Panc1 (cell line): ENCODE measurements at regions not wholly inside any gene's neighbourhood (a gene's known extent, or its start where the extent isn't known, plus 50 kb on each side); places are given as distances from the start of the nearest gene placed in this dataset.

Experiments used
- ATAC-seq: fragments of 200-7000 bp; cut with Tn5 transposase; 2 replicates; pipeline ENCODE4 v1.9.1; 2020; ENCODE audit warnings: mild to moderate bottlenecking, moderate library complexity
- BruUV-seq: library from RNA; stranded (reverse); fragments of 400-500 nt; replicated peaks from 2 replicates; lab custom pipeline; 2021; lab: Mats Ljungman, UMichigan
- CTCF ChIA-PET: fragments of 300-600 bp; sonication (Branson Sonifier 250); formaldehyde crosslinking; loops from one replicate; lab custom pipeline; 2022; ENCODE audit warnings: antibody characterized with exemption; lab: Charles Lee
- POLR2A ChIA-PET: fragments of 300-600 bp; sonication (Branson Sonifier 250); formaldehyde crosslinking; loops from one replicate; lab custom pipeline; 2022; ENCODE audit warnings: antibody characterized with exemption; lab: Charles Lee
- DNase-seq: peaks from one replicate; pipeline ENCODE4 v3.0.0-alpha.2; 2010; ENCODE audit warnings: low read depth, low spot score
- H3K27ac ChIP-seq: 2 replicates; pipeline ENCODE4 v1.5.1; 2011; ENCODE audit warnings: mild to moderate bottlenecking, low read length, inconsistent platforms
- H3K27me3 ChIP-seq: fragments of 200-500 bp; sonication (Bioruptor generic); 2 replicates; pipeline ENCODE4 v1.6.0; 2014; ENCODE audit warnings: low read length, inconsistent platforms; ENCODE audit not compliant: control insufficient read depth, insufficient read depth
- H3K36me3 ChIP-seq: fragments of 200-500 bp; sonication (Bioruptor generic); 2 replicates; pipeline ENCODE4 v1.5.1; 2014; ENCODE audit warnings: inconsistent platforms, mild to moderate bottlenecking, low read length, moderate library complexity; ENCODE audit not compliant: control insufficient read depth, insufficient read depth
- H3K4me1 ChIP-seq: 2 replicates; pipeline ENCODE4 v1.5.1; 2011; ENCODE audit warnings: inconsistent platforms, mild to moderate bottlenecking, low read length, moderate library complexity; ENCODE audit not compliant: control insufficient read depth, insufficient read depth
- H3K4me3 ChIP-seq, 2 experiments: 2 replicates each; pipeline ENCODE4 v1.5.1; 2011 to 2012; ENCODE audit warnings: low read depth in 2 of 2, low read length in 2 of 2, mild to moderate bottlenecking in 2 of 2, inconsistent platforms in 1 of 2, moderate library complexity in 1 of 2
- H3K9me3 ChIP-seq: fragments of 200-500 bp; sonication (Bioruptor generic); 2 replicates; pipeline ENCODE4 v1.5.1; 2014; ENCODE audit warnings: low read depth, mild to moderate bottlenecking, inconsistent platforms, low read length, moderate library complexity; ENCODE audit not compliant: control insufficient read depth, insufficient read depth
- POLR2AphosphoS5 ChIP-seq: IDR thresholded peaks from 2 replicates; pipeline ENCODE4 v1.6.1; 2012; ENCODE audit warnings: mild to moderate bottlenecking, low read depth, low read length, moderate library complexity
- SIN3A ChIP-seq: IDR thresholded peaks from 2 replicates; pipeline ENCODE4 v1.6.1; 2012; ENCODE audit warnings: low read depth, mild to moderate bottlenecking, low read length, moderate library complexity, borderline replicate concordance; ENCODE audit not compliant: insufficient read depth
- TCF7L2 ChIP-seq: IDR thresholded peaks from 2 replicates; pipeline ENCODE4 v1.6.1; 2011; ENCODE audit warnings: mild to moderate bottlenecking, low read depth, low read length, inconsistent platforms
- in situ Hi-C: cut with HindIII; loops from 2 replicates; pipeline ENCODE4 v1.10.0; 2016; ENCODE audit warnings: low sequenced_read_pairs, low pct_unique_long_range_greater_than_20kb
- intact Hi-C: fragments of 100-400 bp; cut with micrococcal nuclease; formaldehyde crosslinking; loops from one replicate; pipeline ENCODE4 v1.10.0; 2022; ENCODE audit not compliant: unreplicated experiment
- TF ChIP-seq, protein P1 (sequence below): fragments of 450-650 bp; IDR thresholded peaks from 2 replicates; pipeline ENCODE4 v1.5.1; 2017; ENCODE audit warnings: mild to moderate bottlenecking
- TF ChIP-seq, protein P2 (sequence below), 2 experiments: IDR thresholded peaks; 2 replicates each; pipeline ENCODE4 v1.6.1; 2011 to 2012; ENCODE audit warnings: low read depth in 2 of 2, control low read depth in 1 of 2, low read length in 1 of 2, mild to moderate bottlenecking in 1 of 2, moderate library complexity in 1 of 2; ENCODE audit not compliant: insufficient read depth in 1 of 2

DNA sequence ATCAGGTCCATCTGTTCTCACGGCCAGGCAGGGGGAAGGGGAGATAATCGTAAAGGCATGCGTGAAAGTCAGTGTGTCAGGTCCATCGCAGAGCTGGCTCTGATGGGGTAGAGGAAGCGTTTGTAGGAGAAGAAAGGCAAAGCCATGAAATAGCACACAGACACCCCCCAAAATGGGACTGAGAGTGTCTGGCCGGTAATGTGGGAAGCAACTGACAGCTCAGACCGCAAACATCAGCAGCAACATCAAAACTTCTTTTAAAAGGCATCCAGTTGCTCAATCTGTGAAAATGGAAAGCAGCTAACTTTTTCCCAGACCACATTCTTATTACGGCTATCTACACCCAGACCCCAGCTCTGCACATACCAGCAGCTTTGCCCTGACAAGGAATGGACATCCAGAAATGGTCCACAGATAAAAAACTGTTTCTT, 232.6 kb downstream of the EN1 start:
- DNase-seq (no peak), ATAC-seq (no peak)
- H3K4me3 ChIP-seq = no peak overlapping the region
- no peak overlapping the region for H3K27ac ChIP-seq
- H3K36me3 ChIP-seq = no peaks in the 10 kb centered on the region
- H3K27me3 ChIP-seq = peaks cover 9% of the 10 kb centered on the region
- no TSS peak for BruUV-seq
- CTCF ChIA-PET = no interaction called here
- in situ Hi-C loops = no loop called here
- TF ChIP-seq, protein P1, sequence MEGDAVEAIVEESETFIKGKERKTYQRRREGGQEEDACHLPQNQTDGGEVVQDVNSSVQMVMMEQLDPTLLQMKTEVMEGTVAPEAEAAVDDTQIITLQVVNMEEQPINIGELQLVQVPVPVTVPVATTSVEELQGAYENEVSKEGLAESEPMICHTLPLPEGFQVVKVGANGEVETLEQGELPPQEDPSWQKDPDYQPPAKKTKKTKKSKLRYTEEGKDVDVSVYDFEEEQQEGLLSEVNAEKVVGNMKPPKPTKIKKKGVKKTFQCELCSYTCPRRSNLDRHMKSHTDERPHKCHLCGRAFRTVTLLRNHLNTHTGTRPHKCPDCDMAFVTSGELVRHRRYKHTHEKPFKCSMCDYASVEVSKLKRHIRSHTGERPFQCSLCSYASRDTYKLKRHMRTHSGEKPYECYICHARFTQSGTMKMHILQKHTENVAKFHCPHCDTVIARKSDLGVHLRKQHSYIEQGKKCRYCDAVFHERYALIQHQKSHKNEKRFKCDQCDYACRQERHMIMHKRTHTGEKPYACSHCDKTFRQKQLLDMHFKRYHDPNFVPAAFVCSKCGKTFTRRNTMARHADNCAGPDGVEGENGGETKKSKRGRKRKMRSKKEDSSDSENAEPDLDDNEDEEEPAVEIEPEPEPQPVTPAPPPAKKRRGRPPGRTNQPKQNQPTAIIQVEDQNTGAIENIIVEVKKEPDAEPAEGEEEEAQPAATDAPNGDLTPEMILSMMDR = no peak
- TF ChIP-seq SIN3A (no peak), TCF7L2 (no peak), POLR2AphosphoS5 (no peak)
- TF ChIP-seq, protein P2, sequence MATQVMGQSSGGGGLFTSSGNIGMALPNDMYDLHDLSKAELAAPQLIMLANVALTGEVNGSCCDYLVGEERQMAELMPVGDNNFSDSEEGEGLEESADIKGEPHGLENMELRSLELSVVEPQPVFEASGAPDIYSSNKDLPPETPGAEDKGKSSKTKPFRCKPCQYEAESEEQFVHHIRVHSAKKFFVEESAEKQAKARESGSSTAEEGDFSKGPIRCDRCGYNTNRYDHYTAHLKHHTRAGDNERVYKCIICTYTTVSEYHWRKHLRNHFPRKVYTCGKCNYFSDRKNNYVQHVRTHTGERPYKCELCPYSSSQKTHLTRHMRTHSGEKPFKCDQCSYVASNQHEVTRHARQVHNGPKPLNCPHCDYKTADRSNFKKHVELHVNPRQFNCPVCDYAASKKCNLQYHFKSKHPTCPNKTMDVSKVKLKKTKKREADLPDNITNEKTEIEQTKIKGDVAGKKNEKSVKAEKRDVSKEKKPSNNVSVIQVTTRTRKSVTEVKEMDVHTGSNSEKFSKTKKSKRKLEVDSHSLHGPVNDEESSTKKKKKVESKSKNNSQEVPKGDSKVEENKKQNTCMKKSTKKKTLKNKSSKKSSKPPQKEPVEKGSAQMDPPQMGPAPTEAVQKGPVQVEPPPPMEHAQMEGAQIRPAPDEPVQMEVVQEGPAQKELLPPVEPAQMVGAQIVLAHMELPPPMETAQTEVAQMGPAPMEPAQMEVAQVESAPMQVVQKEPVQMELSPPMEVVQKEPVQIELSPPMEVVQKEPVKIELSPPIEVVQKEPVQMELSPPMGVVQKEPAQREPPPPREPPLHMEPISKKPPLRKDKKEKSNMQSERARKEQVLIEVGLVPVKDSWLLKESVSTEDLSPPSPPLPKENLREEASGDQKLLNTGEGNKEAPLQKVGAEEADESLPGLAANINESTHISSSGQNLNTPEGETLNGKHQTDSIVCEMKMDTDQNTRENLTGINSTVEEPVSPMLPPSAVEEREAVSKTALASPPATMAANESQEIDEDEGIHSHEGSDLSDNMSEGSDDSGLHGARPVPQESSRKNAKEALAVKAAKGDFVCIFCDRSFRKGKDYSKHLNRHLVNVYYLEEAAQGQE (IDR thresholded peaks at IDR 0.05; ENCODE audit: insufficient read depth in 1 of 2, low read depth in 2 of 2, low read length in 1 of 2) = no peak
- POLR2A ChIA-PET = no interaction called here
- no peaks in the 10 kb centered on the region for H3K4me1 ChIP-seq
- intact Hi-C loops = no loop called here
- H3K9me3 ChIP-seq = no peaks in the 10 kb centered on the region

DNA sequence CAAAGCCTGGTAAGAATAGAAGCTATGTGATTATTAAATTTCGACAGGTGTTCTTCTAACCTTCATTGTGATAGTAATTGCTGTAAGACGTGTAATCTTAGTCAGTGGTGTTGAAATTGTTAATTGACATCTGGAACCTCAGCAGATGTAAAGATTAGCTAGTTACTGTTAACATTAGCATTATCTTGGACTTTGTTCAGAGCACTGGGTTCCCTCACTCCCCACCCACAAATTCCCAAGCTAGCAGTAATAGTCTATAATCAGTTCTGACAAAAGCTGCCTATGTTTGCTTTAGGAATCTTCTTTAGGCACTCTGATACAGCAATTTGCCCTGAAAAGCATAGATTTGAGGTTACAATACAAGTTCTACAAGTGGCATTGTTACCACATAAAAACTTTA, 233.7 kb downstream of the EN1 start:
- CTCF ChIA-PET = no interaction called here
- TF ChIP-seq, protein P1 = no peak
- TF ChIP-seq POLR2AphosphoS5 (no peak), SIN3A (no peak), TCF7L2 (no peak)
- TF ChIP-seq, protein P2 (IDR thresholded peaks at IDR 0.05; ENCODE audit: insufficient read depth in 1 of 2, low read depth in 2 of 2, low read length in 1 of 2) = no peak
- POLR2A ChIA-PET = no interaction called here
- intact Hi-C loops (no loop called here), in situ Hi-C loops (no loop called here)
- no peak for ATAC-seq
- no peak for DNase-seq
- Histone ChIP-seq H3K9me3 (no peaks in the 10 kb centered on the region), H3K4me1 (no peaks in the 10 kb centered on the region), H3K27ac (no peak overlapping the region), H3K36me3 (no peaks in the 10 kb centered on the region), H3K4me3 (no peak overlapping the region), H3K27me3 (peaks cover 9% of the 10 kb centered on the region)
- BruUV-seq = no TSS peak
